Effector memory CD8-positive, alpha-beta T cell (primary cell): ENCODE measurements at regions not wholly inside any gene's neighbourhood (a gene's known extent, or its start where the extent isn't known, plus 50 kb on each side); places are given as distances from the start of the nearest gene placed in this dataset.
A peak's percentile ranks its signal among the peaks of the same experiment; 100 is the strongest.
"Not testable (repeated sequence)": the region's sequence is repeated elsewhere in the genome, so short reads cannot be mapped to it uniquely, and the experiment has no call there.

Experiments used
- ATAC-seq: fragments of 150-1000 bp; cut with Tn5 transposase; replicated peaks from 2 replicates; pipeline ENCODE4 v1.10.0; 2021; ENCODE audit warnings: mild to moderate bottlenecking, moderate library complexity
- DNase-seq, 3 experiments: peaks; one replicate each; pipeline ENCODE4 v3.0.0; 2021
- H3K27ac Mint-ChIP-seq, 2 donors: one replicate each; pipeline ENCODE4 v1.8.0; 2022; ENCODE audit warnings: mild to moderate bottlenecking in 2 of 2, mixed read lengths in 2 of 2, moderate library complexity in 2 of 2
- H3K27me3 Mint-ChIP-seq, 2 donors: one replicate each; pipeline ENCODE4 v1.8.0; 2022; ENCODE audit warnings: mixed read lengths in 2 of 2
- H3K36me3 Mint-ChIP-seq: one replicate; pipeline ENCODE4 v1.8.0; 2022; ENCODE audit warnings: mild to moderate bottlenecking, moderate library complexity, mixed read lengths; ENCODE audit not compliant: insufficient read depth
- H3K4me1 Mint-ChIP-seq, 2 donors: one replicate each; pipeline ENCODE4 v1.8.0; 2022; ENCODE audit warnings: low read depth in 2 of 2, mixed read lengths in 2 of 2
- H3K4me3 Mint-ChIP-seq, 2 donors: one replicate each; pipeline ENCODE4 v1.8.0; 2022; ENCODE audit warnings: mild to moderate bottlenecking in 2 of 2, mixed read lengths in 2 of 2, moderate library complexity in 2 of 2
- H3K9me3 Mint-ChIP-seq, 2 donors: one replicate each; pipeline ENCODE4 v1.8.0; 2022; ENCODE audit warnings: mixed read lengths in 2 of 2

DNA sequence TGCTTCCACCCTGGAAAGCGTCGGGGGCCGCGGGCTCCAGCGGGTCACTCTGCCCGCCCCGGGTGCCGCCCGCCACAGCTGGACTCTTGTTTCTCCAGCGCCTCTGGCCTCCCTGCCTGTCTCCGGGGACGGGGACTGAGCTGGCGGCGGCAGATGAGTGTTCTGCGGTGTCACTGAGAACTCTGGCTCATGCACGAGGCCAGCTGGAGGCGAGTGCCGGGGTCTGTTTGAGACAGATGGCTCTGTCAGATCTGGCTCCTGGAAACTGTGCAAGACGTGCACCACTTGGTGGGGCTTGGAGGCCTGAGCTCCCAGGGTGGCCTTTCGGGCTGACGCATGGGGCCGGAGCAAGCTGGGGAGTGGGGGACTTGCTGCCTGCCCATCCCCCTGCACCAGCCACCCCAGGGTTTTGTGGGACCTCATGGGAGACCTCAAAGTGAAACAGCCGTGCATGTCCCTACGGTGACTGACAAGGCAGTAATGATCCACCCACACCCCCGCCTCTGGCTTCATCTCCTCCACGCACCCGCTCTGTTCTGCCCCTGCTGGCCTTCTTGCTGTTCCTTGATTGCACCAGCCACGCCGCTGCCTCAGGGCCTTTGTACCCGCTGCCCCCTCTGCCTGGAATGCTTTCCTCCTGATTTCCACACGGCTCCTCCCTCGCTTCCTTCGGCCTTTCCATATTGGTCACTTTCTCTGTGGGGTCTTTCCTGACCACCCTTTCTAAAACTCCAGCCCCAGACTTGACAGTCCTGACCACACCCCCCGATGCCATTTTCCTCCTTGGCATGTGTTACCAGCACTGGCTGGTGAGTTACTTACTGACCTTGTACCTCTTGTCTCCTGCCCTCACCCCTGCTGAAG is 174.9 kb upstream of the CIBAR2 start:
- H3K4me1 Mint-ChIP-seq, result no peaks in the 10 kb centered on the region
- no peaks in the 10 kb centered on the region for H3K36me3 Mint-ChIP-seq
- no peak for DNase-seq
- no peaks in the 10 kb centered on the region for H3K9me3 Mint-ChIP-seq
- H3K27me3 Mint-ChIP-seq, result peaks cover 7 to 44% of the 10 kb centered on the region in 2 donors
- H3K4me3 Mint-ChIP-seq, result no peak overlapping the region
- ATAC-seq, result no peak
- no peak overlapping the region for H3K27ac Mint-ChIP-seq

DNA sequence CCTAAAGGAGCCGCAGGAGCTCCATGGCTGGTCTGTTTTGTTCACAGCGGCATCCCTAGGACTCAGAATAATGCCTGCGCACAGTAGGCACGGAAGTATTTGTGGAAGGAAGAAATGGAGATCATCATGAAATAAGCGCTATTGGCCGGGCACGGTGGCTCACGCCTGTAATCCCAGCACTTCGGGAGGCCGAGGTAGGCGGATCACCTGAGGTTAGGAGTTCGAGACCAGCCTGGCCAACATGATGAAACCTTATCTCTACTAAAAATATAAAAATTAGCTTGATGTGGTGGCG is 175.5 kb upstream of the CIBAR2 start:
- not testable (repeated sequence) for H3K4me3 Mint-ChIP-seq, H3K27ac Mint-ChIP-seq, H3K9me3 Mint-ChIP-seq, ATAC-seq, DNase-seq, H3K36me3 Mint-ChIP-seq, H3K4me1 Mint-ChIP-seq
- peaks cover 7 to 38% of the 10 kb centered on the region in 2 donors for H3K27me3 Mint-ChIP-seq

DNA sequence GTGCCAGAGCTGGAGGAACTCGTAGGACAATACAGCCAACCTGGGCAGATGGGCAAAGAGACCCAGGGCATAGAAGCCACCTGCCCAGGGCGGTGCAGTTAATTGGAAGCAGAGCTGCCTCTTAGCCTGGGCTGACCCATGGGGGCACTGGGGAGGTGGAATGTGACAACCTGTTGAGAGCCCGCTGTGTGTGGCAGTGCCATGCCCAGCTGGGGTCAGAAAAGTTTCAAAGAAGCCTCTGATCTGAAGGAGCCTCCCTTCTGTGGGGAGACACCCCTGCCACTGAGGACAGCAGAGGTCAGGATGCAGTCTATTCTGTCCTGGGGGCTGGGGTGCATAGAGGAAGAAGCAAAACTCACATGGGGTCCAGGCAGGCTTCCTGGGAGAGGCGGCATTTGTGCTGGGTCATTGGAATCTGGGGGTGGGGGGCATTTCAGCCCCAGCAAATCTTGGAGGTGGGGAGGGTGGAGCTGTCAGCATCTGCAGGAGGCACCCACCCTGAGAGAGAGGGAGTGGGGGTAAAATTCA is 176.1 kb upstream of the CIBAR2 start:
- no peak for ATAC-seq
- H3K9me3 Mint-ChIP-seq, result no peaks in the 10 kb centered on the region
- H3K36me3 Mint-ChIP-seq, result no peaks in the 10 kb centered on the region

DNA sequence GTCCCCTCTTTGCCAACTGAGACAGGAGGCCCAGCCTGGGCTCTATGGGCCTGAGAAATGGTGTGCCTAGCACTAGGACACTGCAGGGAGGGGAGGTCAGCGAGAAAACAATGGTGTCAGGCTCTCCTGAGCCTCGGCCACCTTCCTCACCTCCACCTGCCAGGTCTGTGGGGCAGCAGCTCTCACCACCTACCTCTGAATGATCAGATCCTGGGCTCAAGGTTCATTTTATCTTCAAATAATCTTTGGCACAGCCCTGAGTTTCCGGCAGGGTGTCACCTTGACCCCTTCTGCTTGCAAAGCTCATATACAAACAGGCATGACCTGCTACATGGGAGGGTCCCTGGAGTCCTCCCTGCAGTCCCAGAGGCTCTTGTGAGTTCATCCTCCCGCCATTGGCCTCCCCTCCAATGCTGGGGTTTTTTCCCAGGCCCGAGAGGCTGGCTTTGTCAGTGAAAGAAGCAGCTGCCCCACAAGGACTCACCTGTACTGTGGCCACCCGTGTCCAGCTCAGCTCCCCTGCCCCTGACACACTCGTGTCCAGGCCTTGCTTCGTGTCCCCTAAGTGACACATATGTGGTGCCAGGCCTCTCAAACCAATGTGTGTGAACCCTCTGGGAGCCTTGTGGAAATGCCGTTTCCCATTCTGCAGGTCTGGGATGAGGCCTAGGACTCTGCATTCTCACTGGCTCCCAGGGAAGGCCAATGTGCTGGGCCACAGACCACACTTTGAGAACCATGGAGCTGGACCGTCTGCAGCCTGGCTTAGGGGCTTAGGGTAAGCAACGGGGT is 176.8 kb upstream of the CIBAR2 start:
- Mint-ChIP-seq H3K4me1 (no peaks in the 10 kb centered on the region), H3K27ac (no peak overlapping the region)

More for the DNA sequence above, 176.1 kb upstream of the CIBAR2 start:
- Mint-ChIP-seq H3K4me1 (no peaks in the 10 kb centered on the region), H3K27me3 (peaks cover 7 to 38% of the 10 kb centered on the region in 2 donors), H3K27ac (no peak overlapping the region), H3K4me3 (no peak overlapping the region)
- DNase-seq, result no peak

DNA sequence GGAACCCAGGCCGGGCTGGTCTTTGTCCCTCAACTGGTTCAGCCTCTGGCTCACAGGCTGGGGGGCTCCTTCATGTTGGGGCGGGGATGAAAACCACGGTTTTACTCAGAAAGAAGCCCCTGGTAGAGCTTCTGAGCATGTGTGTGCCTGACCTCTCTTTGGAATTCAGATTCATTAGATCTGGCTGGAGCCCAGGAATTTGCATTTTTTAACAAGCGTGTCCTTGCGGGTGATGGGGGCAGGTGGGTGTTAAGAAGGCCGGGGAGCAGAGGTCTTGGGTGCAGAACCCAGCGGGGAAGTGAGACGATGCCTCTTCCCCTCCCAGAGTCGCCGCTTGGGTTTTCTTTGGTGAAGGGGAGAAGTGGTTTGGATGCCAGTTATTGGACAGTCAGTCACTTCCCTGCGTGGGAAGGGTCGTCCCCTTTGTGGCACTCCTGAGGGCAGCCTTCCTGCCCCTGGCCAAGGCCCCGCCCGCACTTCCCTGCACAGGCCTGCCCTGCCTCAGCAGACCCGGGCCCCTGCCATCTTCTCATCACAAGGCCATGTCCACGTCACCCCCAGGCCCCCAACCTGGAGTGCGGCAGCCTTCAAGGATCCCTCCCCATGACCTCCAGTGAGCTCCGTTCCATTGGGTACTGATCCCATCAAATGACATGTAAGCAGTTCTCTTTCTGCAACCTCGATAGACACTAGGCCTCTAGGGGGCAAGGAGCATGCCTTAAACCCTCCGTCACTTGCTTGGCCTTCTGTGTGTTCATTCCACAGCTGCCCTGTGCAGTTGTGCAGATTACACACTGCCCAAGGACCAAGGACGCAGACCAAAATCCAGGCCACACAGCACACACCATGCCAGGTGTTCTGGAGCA is 177.7 kb upstream of the CIBAR2 start:
- peaks cover 11 to 39% of the 10 kb centered on the region in 2 donors for H3K27me3 Mint-ChIP-seq
- no peaks in the 10 kb centered on the region for H3K4me1 Mint-ChIP-seq
- ATAC-seq (no peak), DNase-seq (no peak)
- no peak overlapping the region for H3K27ac Mint-ChIP-seq
- no peak overlapping the region for H3K4me3 Mint-ChIP-seq
- H3K9me3 Mint-ChIP-seq, result no peaks in the 10 kb centered on the region
- no peaks in the 10 kb centered on the region for H3K36me3 Mint-ChIP-seq

More for the DNA sequence above, 176.8 kb upstream of the CIBAR2 start:
- Mint-ChIP-seq H3K36me3 (no peaks in the 10 kb centered on the region), H3K9me3 (no peaks in the 10 kb centered on the region), H3K27me3 (peaks cover 7 to 37% of the 10 kb centered on the region in 2 donors), H3K4me3 (no peak overlapping the region)
- ATAC-seq (no peak), DNase-seq (no peak)

DNA sequence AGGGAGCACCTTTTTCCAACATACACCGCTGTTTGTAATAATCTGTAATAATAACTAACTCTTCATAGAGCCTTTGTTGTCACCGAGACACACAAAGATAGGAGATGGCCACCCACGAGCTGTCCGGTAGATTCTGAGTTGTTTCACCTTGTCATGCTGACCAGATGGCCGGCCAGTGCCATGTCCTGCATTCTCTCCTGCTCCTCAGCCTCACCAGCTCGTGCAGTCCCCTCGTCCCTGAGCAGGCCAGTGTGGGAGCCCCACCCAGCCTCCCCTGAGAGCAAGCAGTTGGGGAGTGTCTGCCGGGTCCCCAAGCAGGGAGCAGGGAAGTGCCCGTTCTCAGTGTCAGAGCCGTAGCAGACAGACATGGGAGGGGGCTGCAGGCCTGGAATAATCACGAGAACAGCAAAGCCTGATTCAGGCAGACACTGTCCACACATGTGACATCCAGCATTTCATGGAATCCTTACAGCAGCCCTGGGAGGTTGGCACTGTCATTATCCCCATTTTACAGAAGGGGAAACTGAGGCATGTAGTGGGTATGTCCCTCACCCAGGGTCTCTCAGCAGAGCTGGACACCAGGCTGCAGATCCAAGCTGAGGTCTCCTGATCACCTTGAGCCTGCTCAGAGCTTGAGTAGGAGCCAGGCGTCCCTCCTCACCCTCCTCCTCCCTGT is 178.5 kb upstream of the CIBAR2 start:
- no peaks in the 10 kb centered on the region for H3K9me3 Mint-ChIP-seq
- no peaks in the 10 kb centered on the region for H3K4me1 Mint-ChIP-seq
- H3K36me3 Mint-ChIP-seq, result no peaks in the 10 kb centered on the region
- H3K4me3 Mint-ChIP-seq, result no peak overlapping the region
- DNase-seq, result no peak
- no peak for ATAC-seq
- H3K27ac Mint-ChIP-seq, result no peak overlapping the region
- peaks cover 16 to 45% of the 10 kb centered on the region in 2 donors for H3K27me3 Mint-ChIP-seq

DNA sequence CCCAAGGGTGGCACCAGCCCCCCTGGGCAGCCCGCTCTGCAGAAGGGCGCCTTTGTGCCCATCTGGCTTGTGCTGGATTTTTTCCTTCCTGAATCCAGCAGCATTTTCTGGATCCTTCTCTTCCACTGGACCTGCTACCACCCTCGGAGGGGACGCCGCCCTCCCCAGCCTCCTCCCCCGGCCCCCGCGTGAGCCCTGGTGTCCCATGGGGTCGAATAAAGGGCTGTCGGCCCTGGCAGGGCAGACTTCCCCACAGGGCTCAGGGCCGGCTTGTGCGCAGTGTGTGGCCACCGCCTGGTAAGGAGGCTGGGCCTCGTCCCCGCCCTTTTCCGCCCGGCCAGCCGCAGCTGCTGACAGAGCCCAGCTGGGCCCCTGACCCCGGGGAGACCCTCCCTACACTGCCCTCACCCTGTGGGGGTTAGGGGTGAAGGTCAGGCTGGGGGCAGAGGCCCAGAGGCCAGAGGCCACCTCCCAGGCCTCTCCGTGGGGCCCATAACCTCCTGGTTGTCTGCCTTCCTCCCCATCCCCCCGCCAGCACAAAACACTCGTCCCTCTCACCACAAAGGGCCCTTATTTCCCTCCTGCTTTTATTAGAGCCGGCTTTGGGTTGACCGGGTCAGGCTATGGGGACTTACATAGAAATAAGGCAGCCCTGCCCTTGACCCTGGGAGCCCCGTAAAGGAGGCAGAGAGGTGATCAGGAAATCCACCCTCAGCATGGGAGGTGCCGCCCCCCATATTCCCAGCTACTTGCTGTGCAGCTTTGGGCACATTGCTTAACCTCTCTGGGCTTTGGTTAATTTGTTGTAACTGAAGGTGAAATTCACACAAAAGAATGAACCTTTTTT is 179.3 kb upstream of the CIBAR2 start:
- no peaks in the 10 kb centered on the region for H3K36me3 Mint-ChIP-seq
- DNase-seq (no peak), ATAC-seq (peak; percentile 35)
- H3K4me3 Mint-ChIP-seq, result no peak overlapping the region
- H3K9me3 Mint-ChIP-seq, result no peaks in the 10 kb centered on the region
- H3K27ac Mint-ChIP-seq, result no peak overlapping the region
- no peaks in the 10 kb centered on the region for H3K4me1 Mint-ChIP-seq
- H3K27me3 Mint-ChIP-seq, result peaks cover 17 to 43% of the 10 kb centered on the region in 2 donors

DNA sequence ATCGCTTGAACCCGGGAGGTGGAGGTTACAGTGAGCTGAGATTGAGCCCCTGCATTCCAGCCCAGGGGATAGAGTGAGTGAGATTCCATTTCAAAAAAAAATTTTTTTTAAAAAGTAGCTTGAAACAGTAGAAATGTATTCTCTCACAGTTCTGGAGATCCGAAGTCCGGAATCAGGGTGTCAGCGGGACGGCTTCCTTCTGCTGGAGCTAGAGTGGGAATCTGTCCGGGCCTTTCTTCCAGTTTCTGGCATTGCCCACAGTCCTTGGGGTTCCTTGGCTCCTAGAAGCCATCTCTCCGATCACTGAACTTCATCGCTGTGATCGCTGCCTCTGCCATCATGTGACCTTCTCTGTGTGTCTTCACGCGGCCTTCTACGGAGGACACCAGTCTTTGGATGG is 181.2 kb upstream of the CIBAR2 start:
- ATAC-seq (no peak), DNase-seq (no peak)
- peaks cover 14 to 39% of the 10 kb centered on the region in 2 donors for H3K27me3 Mint-ChIP-seq
- H3K27ac Mint-ChIP-seq, result no peak overlapping the region
- H3K9me3 Mint-ChIP-seq, result no peaks in the 10 kb centered on the region
- no peaks in the 10 kb centered on the region for H3K36me3 Mint-ChIP-seq
- no peaks in the 10 kb centered on the region for H3K4me1 Mint-ChIP-seq
- H3K4me3 Mint-ChIP-seq, result no peak overlapping the region

DNA sequence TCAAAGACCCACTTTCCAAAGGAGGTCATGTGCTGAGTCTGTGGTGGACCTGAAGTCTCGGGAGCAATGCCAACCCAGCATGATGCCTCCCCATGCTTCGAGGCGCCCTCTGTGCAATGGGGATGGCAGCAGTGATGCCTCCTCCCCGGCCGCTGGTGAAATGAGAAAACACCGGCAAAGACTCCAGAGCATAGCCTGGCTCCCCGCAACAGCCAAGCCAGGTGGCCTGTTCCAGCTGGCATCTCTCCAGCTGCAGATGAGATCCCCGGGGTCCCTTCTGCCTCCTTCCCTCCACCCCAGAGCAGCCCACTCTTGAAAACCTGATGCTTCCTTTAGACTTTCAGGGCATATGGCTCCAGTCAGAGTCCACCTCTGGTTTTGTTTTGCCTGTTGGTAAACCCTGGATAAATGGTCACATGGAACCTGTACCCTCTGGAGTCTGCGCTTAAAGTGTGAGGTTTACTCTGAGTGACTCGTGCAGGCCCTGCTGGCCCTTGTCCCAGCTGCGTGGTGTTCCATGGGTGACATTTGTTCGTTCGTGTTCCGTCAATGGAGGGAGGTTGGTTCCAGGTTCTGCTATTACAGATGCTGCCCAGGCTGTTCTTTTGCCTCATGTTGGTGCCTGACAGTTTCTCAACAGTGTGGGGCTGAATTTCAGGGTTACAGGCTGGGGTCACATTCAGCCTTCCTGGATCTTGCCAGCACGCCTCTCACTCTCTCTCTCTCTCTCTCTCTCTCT is 181.8 kb upstream of the CIBAR2 start:
- Mint-ChIP-seq H3K4me1 (no peaks in the 10 kb centered on the region), H3K36me3 (no peaks in the 10 kb centered on the region), H3K27me3 (peaks cover 14 to 44% of the 10 kb centered on the region in 2 donors), H3K27ac (no peak overlapping the region), H3K9me3 (no peaks in the 10 kb centered on the region), H3K4me3 (no peak overlapping the region)
- DNase-seq (no peak), ATAC-seq (no peak)

DNA sequence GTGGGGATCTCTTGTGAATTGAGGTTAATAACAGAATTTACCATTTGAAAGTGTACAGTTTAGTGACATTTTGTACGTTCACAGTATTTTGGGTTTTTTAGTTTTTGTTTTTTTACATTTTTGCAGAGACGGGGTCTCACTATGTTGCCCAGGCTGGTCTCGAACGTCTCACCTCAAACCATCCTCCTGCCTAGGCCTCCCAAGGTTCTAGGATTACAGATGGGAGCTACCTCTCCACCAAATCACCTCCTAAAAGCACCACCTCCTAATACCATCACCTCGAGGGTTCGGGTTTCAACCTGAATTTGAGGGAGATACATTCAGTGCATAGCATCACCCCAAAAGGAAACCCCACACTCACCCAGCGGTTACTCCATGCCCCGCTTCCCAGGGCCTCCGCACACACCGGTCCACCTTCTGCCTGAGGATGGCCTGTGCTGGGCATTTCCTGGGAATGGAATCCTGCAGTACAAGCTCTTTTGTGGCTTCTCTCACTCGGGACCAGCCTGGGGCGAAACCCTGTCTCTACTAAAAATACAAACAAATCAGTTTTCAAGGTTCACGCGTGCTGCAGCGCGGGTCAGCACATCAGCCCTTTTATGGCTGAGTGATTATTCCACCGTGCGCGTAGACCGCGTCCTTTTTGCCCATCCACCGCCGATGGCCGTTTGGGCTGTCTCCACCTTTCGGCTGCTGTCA is 182.7 kb upstream of the CIBAR2 start:
- DNase-seq (no peak), ATAC-seq (no peak)
- no peaks in the 10 kb centered on the region for H3K36me3 Mint-ChIP-seq
- peaks cover 14 to 44% of the 10 kb centered on the region in 2 donors for H3K27me3 Mint-ChIP-seq
- no peak overlapping the region for H3K27ac Mint-ChIP-seq
- H3K4me3 Mint-ChIP-seq, result no peak overlapping the region
- H3K9me3 Mint-ChIP-seq, result no peaks in the 10 kb centered on the region
- H3K4me1 Mint-ChIP-seq, result no peaks in the 10 kb centered on the region

DNA sequence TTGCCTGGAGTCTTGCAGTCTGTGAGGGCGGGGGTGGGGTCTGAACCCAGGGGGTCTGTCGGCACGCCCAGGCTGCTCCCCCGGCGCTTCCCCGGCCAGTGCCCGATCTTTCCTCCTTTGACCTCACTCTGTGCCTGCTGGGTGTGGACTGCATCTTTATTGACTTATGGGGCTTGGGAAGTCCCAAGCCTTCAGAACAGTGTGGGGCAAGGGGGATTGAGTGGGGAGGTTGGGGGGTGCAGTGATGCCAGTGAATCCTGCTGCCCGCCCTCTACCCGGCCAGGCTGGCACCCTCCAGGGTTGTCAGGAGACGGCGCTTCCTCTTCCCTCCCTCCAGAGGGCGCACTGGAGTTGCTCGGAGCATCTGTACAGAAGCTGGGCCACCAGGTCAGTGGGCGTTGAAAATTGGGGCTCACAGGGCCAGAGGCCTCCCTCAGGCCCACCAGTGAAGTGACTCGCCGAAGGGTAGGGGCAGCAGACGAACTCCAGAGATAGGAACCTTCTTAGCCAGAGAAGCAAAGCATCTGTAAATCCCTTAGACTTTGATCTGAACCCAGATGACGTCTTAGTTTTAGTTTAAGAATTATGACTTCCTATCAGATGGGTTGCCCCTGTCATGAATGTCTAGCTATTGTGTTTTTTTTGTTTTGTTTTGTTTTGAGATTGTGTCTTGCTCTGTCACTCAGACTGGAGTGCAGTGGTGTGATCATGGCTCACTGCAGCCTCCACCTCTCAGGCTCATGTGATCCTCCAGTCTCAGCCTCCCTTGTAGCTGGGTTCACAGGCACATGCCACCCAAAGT is 184.8 kb upstream of the CIBAR2 start:
- peaks cover 14 to 52% of the 10 kb centered on the region in 2 donors for H3K27me3 Mint-ChIP-seq
- no peaks in the 10 kb centered on the region for H3K4me1 Mint-ChIP-seq
- no peak overlapping the region for H3K4me3 Mint-ChIP-seq

More for the DNA sequence above, 184.8 kb upstream of the CIBAR2 start:
- Mint-ChIP-seq H3K36me3 (no peaks in the 10 kb centered on the region), H3K27ac (no peak overlapping the region), H3K9me3 (no peaks in the 10 kb centered on the region)
- DNase-seq, result peak; percentile 45 to 52 (median 47)
- peak; percentile 78 for ATAC-seq
